ENCODE measurements at regions not wholly inside any gene's neighbourhood (a gene's known extent, or its start where the extent isn't known, plus 50 kb on each side); places are given as distances from the start of the nearest gene placed in this dataset.
A peak's percentile ranks its signal among the peaks of the same experiment; 100 is the strongest.

DNA sequence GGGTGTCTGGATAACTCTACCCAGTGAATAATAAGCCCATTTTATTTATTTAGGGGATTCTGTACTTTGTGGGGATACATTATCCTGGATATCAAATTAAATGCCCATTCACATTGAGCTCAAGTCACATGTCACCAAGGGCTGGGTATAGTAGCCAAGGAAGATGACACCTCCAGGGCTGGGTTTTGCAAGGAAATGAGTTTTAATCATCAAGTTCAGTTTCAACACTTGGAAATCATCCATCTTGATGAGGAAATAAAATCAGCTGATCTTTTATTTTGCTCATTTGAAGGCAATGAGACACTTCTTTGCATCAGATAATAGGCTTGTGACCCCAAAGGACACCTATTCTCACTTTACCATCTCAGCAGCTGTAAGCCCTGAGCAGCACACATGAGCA is 80.0 kb upstream of the TNR start:
- no peak for DNase-seq

DNA sequence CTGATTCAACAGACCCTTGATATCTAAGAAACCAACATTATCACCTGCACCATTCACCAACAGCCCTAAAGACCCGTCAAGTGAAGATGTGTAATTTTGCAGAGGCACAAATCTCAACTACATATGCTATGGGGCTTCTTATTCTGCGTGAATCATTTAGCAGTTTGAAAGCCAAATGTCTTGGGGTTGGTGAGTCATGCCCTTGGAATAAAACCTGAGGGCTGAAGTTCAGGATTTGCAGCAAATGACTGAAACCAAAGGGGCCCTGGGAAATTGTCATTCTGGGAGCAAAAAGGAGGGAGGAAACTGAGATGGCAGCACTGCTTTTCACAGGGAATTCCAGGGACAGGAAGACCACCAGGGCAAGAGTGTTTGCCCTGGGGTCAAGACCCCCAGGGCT is 79.2 kb upstream of the TNR start:
- DNase-seq = no peak

DNA sequence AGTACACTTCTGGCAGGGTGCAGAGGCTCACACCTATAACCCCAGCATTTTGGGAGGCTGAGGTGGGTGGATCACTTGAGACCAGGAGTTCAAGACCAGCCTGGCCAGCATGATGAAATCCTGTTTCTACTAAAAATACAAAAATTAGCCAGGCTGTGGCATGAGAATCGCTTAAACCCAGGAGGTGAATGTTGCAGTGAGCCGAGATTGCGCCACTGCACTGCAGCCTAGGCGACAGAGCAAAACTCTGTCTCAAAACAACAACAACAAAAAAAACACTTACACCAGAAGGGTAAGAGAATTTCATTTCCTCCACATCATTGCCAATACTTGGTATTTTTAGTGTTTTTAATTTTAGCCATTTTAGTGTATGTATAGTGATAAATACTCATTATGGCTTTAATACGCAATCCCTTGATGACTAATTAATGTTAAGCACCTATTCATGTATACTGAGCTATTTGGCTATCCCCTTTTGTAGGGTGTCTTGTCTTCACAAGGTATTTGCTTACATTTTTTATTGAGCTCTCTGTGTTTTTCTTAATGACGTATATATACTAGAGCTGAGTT is 77.1 kb upstream of the TNR start:
- DNase-seq = no peak

DNA sequence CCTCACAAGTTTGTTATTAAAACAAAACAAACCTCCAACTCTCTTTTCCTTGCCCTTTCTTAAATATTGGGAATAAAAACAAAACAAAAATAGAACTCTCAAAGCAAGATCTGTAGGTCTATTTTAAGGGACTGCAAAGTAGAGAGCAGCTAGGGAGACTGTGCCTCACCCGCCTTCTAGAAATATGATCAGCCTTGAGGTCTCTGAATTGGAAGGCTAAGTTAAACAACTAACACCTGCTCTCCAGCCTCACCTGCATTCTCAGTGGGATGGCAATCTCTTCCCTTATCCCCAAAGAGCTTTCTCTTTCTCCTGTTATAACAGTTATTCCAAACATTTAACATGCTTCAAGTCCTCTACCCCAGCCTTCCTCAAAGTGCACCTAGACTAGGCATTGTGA is 75.5 kb upstream of the TNR start:
- DNase-seq = no peak

DNA sequence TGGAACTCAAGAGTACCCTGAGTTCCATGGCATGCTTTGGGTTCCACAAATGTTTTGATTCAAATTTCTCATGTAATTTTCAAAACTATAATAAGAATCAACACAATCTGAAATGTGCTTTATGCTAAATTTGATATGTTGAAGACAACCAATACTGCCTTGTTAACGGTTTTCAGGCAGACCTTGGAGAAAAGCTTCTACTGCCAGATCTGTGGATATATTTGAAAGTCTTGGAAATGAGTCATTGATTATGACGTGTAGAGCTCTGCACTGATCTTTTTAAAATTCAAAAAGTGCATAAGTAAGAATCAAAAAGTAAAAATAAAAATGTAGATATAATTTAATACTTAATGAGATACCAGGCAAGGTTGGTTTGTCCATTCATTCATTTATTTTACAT is 74.0 kb upstream of the TNR start:
- DNase-seq = no peak

DNA sequence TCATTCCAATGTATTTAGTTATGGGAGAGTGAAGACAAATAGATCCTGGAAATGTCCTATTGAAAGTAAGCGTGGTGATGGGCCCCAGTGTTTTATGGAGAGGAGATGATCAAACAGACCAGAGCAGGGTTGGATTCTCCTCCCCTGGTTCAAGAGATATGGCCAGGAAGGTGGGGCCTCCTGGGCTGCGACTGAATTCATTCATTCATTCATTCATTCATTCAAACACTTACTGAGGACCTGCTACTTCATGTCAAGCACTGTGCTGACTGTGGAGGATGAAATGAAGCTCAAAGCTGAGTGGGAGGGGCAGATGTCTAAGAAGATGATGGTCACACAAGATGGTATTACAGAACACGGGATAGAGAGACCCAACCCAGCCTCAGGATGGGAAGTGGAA is 71.5 kb upstream of the TNR start:
- no peak for DNase-seq

DNA sequence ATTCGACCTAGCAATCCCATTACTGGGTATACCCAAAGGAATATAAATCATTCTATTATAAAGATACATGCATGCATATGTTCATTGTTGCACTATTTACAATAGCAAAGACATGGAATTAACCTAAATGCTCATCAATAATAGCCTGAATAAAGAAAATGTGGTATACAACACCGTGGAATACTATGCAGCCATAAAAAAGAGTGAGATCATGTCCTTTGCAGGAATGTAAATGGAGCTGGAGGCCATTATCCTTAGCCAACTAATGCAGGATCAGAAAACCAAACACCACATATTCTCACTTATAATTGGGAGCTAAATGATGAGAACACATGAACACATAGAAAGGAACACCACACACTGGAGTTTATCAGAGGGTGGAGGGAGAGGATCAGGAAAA is 69.5 kb upstream of the TNR start:
- no peak for DNase-seq

DNA sequence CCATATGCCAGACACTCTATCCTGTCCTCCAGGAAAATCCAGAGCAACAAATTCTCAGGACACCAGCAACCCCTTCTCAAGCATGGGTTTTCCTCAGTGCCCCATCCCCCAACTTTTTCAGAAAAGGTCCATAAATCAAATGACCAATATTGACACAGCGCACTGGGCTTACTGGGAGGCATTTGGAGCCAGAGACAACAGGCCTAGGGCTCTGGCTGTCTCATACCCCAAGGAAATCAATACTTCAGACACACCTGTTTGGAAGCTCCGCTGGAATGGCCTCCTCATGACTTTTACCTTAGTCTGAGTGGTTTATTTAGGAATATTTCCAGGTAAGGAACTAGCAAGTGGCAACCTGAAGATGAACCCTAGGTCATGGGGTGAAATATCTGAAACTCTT is 66.9 kb upstream of the TNR start:
- no peak for DNase-seq

DNA sequence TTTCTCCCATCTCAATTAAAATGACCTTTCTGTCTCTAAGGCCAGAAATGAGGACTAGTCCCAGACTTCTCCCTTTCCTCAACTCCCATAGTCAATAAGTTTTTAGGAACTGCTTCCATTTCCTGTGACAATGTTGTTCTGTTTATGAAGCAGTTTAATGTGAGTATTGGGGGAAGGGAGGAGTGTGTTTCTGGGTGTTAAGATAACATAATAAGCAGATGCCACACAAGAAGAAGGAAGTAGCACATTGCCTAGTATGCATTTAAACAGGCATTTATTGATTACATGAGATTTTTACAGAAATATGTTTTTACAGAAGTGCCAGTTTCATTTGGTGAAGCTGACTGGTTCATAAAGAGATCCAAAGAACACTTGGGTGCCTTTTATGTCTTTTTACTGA is 65.6 kb upstream of the TNR start:
- peak; percentile 54 for DNase-seq

DNA sequence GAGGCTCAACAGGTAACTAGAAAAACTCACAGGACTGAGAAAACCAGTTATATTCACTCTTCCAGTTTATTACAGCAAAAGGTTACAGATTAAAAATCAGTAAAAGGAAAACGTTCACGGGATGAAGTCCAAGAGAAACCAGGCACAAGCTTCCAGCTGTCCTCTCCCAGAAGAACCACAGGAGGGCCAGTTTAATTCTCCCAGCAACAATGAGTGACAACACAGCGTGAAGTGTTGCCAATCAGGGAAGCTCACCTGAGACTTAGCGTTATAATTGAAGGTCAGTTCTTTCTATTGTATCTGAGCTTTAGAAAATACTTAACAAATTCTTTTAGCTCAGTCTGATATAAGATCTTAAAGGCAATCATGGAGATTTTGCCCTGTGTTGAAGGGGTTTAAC is 65.2 kb upstream of the TNR start:
- DNase-seq = no peak

DNA sequence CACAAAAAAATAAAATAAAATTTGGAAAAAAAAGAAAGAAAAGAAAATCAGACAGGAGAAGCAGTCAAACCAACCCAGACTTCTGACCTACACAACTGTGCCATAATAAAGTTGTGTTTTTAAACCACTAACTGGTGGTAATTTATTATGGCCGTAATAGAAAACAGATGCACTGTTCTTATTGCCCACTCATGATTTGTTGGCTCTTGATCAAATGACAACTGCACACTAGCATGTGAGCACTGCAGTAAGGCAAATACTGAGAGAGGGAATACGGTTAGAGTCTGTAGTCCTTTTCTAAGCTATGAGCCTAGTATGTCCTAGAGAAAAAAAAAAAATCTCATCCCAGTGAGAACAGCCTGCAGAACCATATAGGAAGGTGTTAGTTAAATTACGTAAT is 61.2 kb upstream of the TNR start:
- DNase-seq = no peak

DNA sequence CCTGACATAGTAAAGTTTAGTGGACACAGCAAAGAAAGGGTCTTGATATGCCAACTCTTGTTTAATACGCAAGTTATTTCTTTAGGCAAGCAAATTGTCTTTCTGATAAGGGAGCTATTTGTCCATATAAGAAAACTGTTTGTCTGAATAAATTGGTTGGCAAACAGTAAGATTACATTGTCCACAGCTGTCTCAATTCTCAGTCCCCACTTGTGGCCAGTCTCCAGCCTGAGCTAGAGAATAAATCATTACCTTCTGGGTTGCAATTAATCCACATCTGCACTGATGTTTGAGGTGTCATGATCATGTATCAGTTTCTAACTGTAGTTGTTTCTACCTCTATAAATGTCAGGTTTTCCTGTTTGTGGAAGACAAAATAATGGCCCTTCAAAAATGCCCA is 60.0 kb upstream of the TNR start:
- no peak for DNase-seq

DNA sequence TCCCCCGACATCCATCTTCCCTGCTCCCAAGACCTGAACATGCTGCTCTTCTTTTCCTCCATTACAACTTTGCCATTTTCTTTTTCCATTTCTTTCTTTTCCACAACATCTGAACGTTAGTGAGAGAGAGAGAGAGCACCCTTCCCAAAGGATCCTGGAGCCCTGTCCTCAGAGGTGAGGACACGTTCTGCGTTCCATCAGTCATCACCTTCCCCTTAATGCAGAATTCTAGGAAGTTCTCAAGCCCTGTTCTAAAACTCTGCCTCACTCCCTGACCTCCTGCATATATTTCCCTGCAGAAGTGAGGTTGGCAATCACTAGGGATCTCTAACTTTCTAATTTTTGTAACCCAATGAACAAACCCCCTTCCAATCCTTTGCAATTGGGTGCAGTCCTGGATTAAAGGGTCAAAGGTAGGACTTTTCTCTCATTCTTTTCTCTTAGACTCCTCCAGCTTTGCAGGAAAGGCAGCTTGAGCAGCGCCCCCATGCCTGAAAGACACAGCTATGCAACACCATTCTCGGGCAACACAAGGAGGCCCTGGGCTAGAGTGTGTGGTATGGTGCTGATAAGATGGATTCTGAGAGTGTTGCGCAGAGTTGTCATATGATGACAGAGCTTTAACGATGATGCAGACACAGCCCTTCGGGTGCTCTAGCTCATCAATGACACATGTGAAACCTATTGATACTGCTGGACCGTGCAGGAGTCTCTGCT is 59.2 kb upstream of the TNR start:
- peak; percentile 20 for DNase-seq

DNA sequence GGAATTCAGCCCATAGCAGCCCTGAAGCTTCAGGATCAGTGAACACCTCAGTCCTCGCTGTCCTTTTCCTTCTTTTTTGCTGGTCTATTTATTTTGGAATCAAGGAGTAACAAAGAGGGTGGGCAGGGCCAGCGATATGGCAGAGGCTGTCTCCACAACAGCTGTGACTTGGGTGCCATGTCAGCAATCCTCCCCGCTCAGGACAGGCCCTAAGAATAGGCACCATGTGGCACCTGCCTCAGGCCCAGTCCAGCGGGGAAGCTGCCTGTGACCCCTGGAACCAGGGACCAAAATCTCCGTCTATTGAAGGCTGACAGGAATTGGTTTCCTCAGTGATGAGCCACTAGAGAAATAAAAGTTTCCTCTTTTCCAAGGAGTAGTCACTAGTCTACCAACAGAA is 58.6 kb upstream of the TNR start:
- DNase-seq = no peak

DNA sequence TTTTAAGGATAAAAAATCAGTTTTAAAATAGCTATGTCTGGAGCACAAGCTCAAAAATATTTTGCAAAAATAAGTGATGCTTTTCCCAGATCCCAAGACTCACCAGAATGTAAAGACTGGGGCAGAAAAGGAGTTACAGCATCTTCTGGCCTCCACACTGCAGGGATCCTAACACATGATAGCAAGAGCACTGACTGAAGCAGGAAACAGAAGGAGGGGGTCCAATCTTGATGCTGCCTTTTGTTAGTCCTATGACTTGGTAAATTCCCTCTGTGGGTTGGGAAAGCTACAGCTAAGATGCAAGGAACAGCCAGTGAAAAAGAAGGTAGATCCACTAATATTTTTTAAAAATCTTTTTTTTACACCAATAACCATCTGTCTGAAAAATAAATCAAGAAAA is 54.2 kb upstream of the TNR start:
- no peak for DNase-seq

DNA sequence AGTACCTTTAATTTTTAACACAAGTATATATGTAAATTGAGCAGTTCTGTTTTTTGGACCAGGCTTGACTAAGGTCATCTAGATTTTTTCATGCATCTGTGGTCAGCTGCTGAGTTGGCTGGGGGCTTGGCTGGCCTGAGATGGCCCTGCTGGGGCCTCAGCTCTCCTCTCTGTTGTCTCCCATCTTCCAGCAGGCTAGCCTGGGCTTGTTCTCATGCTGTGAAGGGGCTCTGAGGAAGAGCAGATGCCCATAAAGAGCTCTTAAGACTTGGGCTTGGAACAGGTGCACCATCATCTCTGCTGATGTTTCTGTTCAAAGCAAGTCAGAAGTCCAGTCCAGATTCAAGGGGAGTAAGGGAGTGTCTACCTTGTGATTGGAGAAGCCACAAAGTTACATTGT is 51.2 kb upstream of the TNR start:
- no peak for DNase-seq

DNA sequence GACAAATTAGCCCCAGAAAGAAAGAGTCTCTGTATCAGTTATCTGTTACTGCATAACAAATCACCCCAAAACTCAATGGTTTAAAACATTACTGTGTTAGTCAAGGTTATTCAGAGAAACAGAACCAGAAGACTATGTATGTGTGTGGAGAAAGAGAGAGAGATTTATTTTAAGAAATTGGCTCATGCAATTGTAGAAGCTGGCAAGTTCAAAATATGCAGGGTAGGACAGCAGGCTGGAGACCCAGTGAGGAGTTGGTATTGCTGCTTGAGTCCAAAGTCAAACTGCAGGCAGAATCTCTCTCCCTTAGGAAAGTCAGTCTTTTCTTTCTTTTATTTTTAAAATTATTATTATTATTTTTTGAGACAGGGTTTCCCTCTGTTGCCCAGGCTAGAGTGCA is 50.2 kb upstream of the TNR start:
- no peak for DNase-seq

Data from hematopoietic multipotent progenitor cell treated with erythropoietin and hydrocortisone succinate and interleukin-3 and kit ligand, for 6 days (in vitro differentiated cells).